HG03378 (cell line): ENCODE measurements at regions not wholly inside any gene's neighbourhood (a gene's known extent, or its start where the extent isn't known, plus 50 kb on each side); places are given as distances from the start of the nearest gene placed in this dataset.
"Not testable (repeated sequence)": the region's sequence is repeated elsewhere in the genome, so short reads cannot be mapped to it uniquely, and the experiment has no call there.

Source experiments
- ATAC-seq: cut with Tn5 transposase; IDR thresholded peaks from one replicate; pipeline ENCODE4 v1.9.1; 2021; ENCODE audit warnings: mild to moderate bottlenecking, moderate library complexity; ENCODE audit not compliant: unreplicated experiment

DNA sequence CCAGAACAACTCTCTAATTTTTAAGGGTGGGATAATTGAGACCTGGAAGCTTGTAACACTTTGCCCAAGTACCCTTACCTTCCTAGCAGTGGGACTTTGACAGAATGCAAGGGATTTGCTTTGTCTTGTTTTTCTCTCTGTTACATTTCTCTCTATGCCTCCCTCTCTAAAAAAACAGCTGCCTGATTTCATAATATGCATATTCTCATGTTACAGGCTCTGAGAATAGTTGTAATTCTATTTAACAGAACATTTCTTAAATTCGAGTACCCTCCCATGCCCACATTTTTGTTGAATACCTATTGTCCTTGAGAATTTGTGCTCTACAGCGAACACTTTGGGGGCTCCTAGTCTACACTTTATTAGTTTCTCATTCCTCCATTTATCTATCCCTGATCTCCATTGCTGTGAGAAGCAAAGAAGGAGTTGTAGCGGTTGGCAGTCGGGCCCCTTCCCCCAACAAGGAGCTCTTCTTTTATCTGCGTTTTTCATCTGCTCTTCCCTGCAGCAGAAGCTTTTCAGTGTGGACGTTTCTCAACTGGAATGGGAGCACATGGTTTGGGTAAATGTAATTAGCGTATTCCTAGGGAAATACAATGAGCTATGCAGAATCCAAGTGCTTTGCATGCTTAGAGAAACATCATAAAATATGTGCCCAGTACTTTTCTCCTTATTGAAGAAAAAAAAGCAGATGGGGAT lies 117.7 kb upstream of the CCDC90B start:
- ATAC-seq, result no peak

DNA sequence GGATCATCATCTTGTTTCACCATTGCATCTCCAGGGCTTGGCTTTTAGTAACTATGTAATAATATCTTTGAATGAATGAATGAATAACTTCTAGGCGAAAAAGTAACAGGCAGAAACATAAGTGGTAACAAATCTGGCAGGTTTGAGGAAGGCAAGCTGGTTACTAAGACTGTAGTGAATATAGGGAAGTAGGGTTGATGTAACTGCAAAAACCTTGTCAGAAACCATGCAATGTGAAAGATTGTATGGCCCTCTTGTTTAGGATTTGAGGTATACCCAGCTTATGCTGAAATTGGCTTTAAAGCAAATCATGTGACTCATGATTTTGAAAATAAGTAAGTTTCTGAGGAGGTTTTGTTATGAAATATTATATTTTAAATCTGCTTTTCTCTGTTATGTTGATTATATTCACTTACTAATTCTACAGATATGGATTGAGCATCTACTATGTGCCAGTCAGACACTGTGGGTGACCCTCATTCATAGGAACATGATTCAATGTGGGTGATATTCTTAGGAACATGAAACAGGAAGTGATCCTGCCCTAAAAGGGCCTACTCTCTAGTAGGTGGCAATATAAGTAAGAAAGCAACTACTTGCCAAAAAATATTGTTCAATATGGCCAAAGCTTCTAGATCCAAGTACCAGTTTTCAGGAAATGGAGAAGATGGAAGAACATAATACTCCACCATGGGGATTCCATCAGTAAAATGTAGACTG lies 115.5 kb upstream of the CCDC90B start:
- peak; percentile 60 for ATAC-seq

DNA sequence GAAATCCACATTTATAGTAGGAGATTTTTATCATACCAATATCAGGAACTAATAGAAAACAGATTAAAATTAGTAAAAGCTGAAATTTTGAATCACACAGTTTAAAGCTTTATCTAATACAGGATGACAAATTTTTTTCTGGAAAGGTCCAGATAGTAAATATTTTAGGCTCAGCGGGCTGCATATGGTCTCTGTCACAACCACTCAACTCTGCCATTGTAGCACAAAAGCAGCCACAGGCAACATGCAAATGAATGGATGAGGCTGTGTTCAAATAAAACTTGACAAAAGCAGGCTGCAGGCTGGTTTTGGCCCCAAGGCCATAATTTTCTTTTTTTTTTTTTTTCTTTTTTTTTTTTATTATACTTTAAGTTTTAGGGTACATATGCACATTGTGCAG lies 108.2 kb upstream of the CCDC90B start:
- no peak for ATAC-seq

DNA sequence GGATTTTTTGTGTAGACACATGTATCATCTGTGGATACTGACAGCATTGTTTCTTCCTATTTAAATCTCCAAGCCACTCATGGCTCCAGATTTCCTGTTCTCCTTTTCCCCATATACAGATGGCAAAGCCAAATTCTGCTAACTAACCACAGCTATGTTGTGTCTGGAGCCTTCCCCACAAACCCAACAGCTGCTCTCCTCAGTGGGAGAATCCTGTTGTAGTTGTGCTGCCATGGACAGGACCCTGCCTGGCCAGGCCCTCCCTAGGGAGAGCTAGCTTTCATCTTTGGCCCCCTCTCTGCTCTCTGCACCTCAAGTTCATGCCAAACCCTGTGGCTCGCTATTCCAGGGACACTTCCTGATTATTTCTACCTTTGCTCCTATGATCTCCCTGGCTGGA lies 106.4 kb upstream of the CCDC90B start:
- ATAC-seq, result no peak

DNA sequence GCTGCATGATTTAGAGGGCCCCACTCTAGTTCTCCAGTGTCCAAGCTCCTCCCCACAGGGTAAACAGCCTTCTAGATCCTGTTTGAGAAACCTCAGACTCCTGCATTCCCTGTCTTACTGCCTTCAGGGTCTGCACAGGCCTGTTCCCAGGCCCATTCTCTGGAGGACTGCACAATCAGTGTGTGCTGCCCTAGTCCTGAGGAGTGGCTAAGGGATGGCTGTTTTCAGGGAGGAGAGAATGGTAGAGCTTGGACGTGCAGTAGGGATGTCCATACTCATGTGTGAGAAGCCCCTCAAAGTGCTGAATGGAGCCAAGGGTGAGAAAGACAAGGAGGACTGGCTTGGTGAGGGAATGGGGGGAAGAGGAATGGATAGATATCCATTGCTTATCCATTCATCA lies 103.8 kb upstream of the CCDC90B start:
- ATAC-seq, result no peak

DNA sequence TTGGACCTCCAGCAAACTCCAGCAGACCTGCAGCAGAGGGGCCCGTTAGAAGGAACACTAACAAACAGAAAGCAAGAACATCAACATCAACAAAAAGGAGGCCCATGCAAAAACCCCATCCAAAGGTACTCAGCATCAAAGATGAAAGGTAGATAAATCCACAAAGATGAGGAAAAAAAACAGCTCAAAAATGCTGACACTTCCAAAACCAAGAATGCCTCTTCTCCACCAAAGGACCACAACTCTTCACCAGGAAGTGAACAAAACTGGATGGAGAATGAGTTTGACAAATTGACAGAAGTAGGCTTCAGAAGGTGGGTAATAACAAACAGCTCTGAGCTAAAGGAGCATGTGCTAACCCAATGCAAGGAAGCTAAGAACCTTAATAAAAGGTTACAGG lies 97.7 kb upstream of the CCDC90B start:
- not testable (repeated sequence) for ATAC-seq

DNA sequence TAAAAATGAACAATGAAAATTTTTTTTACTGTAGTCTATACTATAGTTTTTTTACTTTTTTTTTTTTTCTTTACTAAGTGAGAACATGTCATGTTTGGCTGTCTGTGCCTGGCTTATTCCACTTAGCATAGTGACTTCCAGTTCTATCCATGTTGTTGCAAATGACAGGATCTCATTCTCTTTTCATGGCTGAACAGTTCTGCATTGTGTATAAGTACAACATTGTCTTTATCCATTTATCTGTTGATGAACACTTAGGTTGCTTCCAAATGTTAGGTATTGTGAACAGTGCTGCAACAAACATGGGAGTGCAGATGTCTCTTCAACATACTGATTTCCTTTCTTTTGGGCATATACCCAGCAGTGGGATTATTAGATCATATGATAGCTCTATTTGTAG lies 88.1 kb upstream of the CCDC90B start:
- ATAC-seq, result no peak

DNA sequence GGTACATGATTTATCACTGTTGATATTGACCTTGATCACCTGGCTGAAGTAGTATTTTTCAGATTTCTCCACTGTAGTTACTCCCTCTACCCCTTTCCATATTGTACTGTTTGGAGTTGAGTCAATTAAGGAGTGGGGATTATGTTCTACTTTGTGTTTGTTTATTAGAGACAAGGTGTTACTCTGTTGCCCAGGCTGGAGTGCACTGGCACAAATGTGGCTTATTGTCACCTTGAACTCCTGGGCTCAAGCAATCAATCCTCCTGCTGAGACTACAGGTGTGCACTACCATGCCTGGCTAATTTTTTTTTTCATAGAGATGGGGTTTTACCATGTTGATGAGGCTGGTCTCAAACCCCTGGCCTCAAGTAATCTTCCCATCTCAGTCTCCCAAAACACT lies 85.3 kb upstream of the CCDC90B start:
- ATAC-seq, result no peak

DNA sequence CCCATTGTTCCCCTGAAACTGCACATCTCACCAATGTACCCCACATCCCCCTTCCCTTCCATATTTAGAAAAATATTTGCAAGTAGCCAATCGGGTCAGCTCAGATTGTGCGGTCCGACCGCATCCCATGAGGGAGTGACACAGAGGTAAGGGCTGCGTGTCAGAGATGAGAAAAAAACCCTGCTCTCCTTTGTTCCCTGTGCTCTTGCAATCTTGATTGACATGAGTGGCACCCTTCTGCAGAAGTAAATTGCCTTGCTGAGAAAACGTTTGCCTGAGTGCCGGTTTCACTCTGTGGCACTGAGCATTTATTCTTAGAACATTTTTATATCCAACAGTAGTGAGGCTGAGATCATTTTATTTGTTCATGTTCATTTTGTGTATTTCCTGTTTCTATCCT lies 81.6 kb upstream of the CCDC90B start:
- ATAC-seq, result no peak

DNA sequence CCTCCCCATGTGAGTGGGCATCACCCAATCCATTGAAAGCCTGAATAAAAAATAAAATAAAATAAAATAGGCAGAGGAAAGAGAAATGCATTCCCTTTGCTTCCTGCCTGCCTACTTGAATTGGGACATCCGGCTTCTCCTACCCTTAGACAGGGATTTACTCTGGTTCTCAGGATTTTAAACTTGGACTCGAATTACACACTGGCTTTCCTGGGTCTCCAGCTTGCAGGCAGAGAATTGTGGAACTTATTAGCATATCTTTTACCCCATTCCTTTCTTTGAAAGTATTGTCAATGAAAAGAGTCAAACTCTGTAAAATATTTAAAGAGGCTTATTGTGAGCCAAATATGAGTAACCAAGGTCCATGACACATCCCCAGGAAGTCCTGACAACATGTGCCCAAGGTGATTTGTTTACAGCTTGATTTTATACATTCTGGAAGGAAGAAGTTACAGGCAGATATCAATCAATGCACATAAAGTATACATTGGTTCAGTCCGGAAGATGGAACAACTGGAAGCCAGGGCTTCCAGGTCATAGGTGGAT lies 78.4 kb upstream of the CCDC90B start:
- ATAC-seq, result no peak

DNA sequence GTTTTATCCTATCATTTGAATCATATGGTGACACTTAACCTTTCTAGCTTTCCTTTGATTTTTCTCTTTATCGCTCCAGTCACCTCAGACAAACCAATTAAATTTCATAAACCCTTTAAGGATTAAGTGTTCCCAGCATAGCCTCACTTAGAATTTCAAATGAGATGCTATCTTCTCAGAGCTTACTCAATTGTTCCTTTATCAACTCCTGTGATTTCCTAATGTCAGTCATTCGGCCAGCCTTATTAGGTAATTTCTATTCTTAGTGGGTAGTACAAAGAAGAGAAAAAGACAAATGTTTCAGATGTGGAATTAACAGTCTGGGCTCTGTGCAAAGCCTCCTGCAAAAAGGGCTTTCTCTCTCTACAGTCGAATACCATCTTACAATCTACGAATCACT lies 77.1 kb upstream of the CCDC90B start:
- ATAC-seq, result no peak

DNA sequence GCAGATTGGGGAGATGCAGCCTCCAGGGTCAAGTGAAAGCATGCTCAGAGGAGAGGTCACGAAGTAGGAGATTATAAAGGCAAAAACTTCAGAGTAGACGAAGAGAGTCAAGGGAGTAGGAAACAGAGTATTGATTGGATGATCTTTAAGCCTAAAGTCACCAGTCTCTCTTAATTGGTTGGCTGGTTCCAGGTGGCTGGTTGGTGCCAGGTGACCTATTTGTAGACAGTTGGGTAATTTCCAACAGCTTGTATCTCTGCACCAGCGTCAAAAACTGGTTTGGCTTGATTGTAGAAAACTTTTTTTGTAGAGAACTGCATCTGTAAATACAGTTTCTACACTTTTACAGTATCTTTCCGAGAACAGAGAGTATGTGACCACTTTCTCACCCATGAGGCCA lies 75.7 kb upstream of the CCDC90B start:
- no peak for ATAC-seq

DNA sequence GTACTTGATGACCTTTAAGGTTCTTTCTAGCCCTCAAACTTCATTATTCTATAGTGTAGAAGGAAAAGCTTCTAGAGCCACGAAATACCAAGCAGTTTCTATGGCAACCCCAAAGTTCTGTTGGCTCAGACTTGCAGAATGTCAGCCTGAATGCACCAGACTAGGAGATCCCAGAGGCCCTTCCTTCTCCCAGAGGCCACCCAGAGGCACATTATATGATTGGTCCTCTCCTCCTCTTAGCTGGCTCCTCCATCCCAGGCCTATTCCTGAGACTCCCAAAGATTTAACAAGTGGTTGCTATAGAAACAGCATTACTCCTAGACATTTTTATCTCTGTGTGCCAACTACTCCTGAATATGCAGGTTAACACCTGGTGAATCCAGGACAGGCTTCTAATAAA lies 69.2 kb upstream of the CCDC90B start:
- ATAC-seq, result no peak

DNA sequence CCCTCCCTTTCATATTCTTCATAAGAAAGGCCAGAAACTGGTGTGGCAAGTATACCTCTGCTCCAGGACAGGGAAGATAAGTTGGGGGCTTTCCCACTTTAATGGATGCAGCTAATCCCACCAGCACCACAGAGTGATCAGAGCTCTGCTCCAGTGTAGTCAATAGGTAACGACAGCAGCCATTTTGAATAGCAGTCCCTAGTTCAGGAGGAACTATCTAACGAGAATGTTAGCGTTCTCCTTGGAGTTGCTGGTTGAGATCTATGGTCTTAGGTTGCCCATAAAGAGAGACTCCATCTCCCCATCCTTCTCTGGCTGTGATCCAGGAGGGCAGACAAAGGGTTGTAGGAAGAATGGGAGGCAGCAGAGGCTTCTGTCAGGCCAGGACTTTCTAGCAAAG lies 64.0 kb upstream of the CCDC90B start:
- ATAC-seq, result no peak

DNA sequence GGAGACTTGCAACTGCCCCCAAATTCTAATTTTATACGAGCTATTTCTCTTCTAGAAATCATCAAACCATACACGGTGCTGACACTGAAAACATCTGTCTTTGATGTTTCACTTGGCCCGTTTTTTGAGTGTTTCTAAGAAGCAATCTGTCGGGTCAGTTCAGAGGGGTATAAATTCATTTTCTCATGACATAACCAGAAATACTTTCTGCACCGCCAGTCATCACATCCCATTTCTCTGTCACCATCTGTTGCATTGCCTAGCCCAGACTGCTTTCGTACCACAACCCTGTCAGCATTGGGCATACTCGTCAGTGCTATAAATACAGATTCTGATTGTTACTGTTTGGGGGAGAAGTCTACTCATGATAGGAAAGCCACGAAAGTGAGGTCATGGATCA lies 63.1 kb upstream of the CCDC90B start:
- no peak for ATAC-seq

DNA sequence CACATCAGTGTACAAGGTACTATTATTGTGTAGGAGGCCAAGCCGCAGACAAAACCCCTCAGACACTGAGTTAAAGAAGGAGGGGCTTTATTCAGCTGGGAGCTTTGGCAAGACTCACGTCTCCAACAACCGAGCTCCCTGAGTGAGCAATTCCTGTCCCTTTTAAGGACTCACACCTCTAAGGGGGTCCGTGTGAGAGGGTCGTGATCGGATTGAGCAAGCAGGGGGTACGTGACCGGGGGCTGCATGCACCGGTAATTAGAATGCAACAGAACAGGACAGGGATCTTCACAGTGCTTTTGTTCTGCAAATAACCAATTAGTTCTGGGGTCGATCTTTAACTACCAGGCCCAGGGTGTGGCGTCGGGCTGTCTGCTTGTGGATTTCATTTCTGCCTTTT lies 60.5 kb upstream of the CCDC90B start:
- not testable (repeated sequence) for ATAC-seq

DNA sequence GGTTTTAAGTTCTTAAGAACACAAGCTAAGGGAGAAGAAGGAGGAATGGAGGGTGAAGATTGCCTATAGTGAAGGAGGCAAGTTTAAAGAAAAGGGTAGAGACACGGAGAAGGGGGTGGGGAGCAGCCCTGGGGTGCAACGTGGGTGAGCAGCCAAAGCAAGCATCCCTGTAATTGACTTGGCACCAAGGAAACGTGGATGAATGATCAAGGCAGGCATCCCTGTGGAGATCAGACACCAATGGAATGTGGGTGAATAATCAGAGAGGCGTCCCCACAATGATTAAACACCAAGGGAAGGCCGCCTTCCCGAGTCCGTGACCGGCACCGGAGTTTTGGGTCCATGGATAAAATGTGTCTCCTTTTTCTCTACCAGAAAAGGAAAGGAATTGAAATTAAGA lies 58.4 kb upstream of the CCDC90B start:
- ATAC-seq, result not testable (repeated sequence)

DNA sequence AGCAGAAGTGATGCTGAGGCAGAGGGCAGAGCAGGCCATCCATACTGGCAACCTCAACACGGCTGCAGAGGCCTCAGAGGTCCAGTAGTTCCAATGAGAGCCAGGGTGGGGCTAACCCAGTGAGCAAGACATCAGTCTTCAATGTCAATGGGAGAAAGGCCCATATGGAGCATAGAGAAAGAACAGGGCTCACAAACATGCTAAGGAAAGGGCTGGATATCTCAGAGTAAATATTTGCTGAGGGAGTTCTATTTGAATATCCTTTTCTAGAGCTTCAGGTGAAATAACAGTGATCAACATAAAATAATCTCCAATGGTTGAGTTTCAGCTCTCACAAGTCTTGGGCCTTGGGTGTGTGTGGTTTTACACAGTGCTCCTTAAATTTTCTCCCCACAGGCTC lies 50.8 kb upstream of the CCDC90B start:
- no peak for ATAC-seq
